ENCODE measurements at regions not wholly inside any gene's neighbourhood (a gene's known extent, or its start where the extent isn't known, plus 50 kb on each side); places are given as distances from the start of the nearest gene placed in this dataset.

DNA sequence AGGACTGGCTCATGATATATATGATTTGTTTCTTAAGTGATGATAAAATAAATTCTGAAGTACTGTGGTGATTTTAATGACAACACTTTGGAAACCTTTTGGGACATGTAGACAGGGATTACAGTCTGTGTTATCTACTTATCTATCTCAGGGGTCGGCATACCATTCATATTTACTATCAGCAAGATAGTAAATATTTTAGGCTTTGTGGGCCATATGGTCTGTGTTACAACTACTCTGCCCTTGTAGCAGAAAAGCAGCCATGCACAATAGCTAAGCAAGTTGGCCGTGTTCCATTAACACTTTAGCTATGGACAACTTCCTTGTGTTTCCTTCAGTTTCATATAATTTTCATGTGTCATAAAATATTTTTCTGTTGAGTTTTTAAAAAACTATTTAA, 97.8 kb upstream of the PRPS1L1 start:
- H3K9me3 ChIP-seq (ENCODE audit: control insufficient read depth, low read length, poor library complexity, severe bottlenecking), result no peaks in the 10 kb centered on the region
- Mint-ChIP-seq H3K27me3 (peaks cover 21% of the 10 kb centered on the region), H3K36me3 (ENCODE audit: low read depth) (no peaks in the 10 kb centered on the region), H3K4me1 (peaks cover 3% of the 10 kb centered on the region), H3K4me3 (no peak overlapping the region), H3K27ac (no peak overlapping the region)
- ATAC-seq, result no peak
- no peak for DNase-seq

DNA sequence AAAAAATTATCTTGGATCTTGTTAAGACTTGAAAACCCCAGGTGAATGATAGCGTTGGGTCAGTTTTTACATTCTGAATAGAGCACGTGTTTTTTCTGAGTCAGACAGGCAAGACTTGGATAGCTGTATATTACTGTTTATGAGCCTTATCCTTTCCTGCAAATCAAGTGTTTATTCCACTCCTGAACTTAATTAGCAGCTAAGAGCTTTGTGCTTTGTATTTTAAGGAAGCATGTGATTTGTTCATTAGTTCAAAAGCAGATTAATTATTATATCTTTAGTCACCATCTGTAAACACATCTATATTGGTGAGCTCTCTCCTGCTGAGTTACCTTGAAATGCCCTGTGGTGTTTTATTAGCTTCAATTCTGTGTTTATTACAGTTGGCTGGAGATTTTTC, 98.6 kb upstream of the PRPS1L1 start:
- no peak overlapping the region for H3K27ac Mint-ChIP-seq
- H3K4me1 Mint-ChIP-seq, result peaks cover 3% of the 10 kb centered on the region
- H3K9me3 ChIP-seq (ENCODE audit: control insufficient read depth, low read length, poor library complexity, severe bottlenecking), result no peaks in the 10 kb centered on the region
- ATAC-seq, result no peak
- H3K27me3 Mint-ChIP-seq, result peaks cover 14% of the 10 kb centered on the region
- no peaks in the 10 kb centered on the region for H3K36me3 Mint-ChIP-seq (ENCODE audit: low read depth)
- no peak overlapping the region for H3K4me3 Mint-ChIP-seq
- no peak for DNase-seq

DNA sequence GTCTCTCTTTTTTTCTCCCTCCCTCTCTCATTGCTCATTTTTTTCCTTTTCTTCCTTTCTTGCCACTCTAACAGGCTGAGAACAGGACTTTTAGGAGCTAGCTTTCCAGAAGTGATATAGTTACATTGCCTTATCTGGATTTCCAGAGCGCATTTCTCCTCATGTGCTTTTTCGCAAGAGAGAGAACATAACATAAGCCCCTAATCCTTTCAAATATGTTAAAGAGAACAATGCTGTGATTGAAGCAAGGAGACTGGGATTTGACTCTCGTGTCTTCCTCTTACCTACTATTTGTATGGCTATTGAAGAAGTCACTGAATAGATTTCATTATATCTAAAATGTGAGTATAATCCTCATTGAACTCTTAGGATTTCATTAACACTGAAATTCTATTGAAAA, 101.2 kb upstream of the PRPS1L1 start:
- Mint-ChIP-seq H3K4me1 (peaks cover 3% of the 10 kb centered on the region), H3K27me3 (peaks cover 10% of the 10 kb centered on the region), H3K4me3 (no peak overlapping the region), H3K36me3 (ENCODE audit: low read depth) (no peaks in the 10 kb centered on the region), H3K27ac (no peak overlapping the region)
- no peaks in the 10 kb centered on the region for H3K9me3 ChIP-seq (ENCODE audit: control insufficient read depth, low read length, poor library complexity, severe bottlenecking)
- DNase-seq (no peak), ATAC-seq (no peak)

DNA sequence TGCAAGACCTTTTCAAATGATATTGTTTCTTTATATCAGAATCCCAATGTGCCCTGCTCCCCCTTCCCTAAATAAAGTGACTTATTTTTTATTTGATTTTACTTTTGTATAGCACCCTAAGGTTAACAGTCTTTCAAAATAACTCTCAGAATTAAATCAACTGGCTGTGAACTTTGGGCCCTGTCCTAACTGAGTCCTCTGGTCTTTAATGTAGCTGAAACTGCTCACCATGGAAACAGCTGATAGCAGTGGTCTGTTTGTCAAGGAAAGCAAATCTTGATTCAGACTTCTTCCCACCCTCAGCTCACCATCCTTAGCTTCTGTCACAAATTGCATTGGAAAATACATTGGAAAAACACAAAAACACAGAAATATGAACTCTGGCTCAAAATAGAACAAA, 105.2 kb upstream of the PRPS1L1 start:
- Mint-ChIP-seq H3K4me3 (no peak overlapping the region), H3K27ac (no peak overlapping the region), H3K4me1 (peaks cover 3% of the 10 kb centered on the region), H3K27me3 (peaks cover 5% of the 10 kb centered on the region), H3K36me3 (ENCODE audit: low read depth) (no peaks in the 10 kb centered on the region)
- no peaks in the 10 kb centered on the region for H3K9me3 ChIP-seq (ENCODE audit: control insufficient read depth, low read length, poor library complexity, severe bottlenecking)
- DNase-seq (no peak), ATAC-seq (no peak)

DNA sequence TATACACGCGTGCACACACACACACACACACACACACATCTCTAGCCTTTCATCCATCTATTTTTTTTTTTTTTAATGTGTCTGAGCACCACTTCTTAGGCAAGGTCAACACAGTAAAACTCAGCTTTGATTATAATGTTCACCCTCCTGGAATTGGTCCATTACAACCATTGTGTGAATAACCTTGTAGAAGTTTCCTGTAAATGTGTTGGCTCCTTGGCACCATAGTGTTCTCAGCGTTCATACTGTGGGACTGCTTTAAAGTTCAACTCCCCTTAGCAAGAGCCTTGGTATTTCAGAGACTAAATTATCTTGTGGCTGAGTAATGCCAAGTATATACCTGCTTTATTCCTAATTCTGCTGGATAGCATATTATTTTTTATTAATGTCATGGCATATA, 106.3 kb upstream of the PRPS1L1 start:
- Mint-ChIP-seq H3K4me1 (no peaks in the 10 kb centered on the region), H3K4me3 (no peak overlapping the region), H3K27ac (no peak overlapping the region), H3K36me3 (ENCODE audit: low read depth) (no peaks in the 10 kb centered on the region), H3K27me3 (peaks cover 5% of the 10 kb centered on the region)
- H3K9me3 ChIP-seq (ENCODE audit: control insufficient read depth, low read length, poor library complexity, severe bottlenecking), result no peaks in the 10 kb centered on the region
- DNase-seq (no peak), ATAC-seq (no peak)

DNA sequence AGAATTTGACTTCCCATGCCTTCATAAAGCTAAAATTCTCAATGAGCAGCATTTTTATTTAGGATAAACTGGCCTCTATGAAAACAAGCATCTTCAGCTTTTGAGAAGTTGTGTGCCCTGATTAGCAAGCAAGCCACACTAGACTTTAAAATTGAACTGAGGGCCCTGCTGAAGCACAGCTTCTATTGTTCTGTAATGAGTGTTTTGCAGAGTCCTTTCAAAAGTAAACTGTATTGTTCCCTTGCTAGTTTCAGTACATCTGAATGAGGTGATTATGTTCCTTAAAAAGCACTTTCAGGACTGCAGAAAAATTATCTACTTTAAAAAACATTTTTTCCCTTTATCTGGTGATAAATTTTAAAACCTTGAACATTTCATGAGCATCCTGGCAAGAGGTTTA, 113.3 kb upstream of the PRPS1L1 start:
- Mint-ChIP-seq H3K36me3 (ENCODE audit: low read depth) (no peaks in the 10 kb centered on the region), H3K4me1 (no peaks in the 10 kb centered on the region), H3K4me3 (no peak overlapping the region), H3K27me3 (peaks cover 19% of the 10 kb centered on the region), H3K27ac (no peak overlapping the region)
- no peaks in the 10 kb centered on the region for H3K9me3 ChIP-seq (ENCODE audit: control insufficient read depth, low read length, poor library complexity, severe bottlenecking)
- DNase-seq (no peak), ATAC-seq (no peak)

DNA sequence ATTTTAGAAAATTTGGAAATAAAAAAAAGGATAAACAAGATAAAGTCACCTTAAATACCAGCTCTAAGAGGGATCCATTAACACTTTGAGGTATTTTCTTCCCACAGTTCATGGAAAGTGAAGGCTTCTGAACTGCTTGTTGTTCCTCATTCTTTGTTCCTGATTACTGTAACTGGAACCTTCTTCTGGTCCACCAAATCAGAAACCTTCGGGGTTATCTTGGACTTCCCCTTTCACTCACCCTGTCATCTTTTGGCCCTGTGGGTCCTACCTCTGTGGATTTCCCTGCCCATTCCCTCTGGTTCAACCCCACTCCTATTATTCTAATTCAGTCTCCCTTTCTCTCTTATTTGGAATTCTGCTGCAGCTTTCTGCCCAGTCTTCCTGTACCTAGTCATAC, 116.5 kb upstream of the PRPS1L1 start:
- Mint-ChIP-seq H3K4me1 (no peaks in the 10 kb centered on the region), H3K36me3 (ENCODE audit: low read depth) (no peaks in the 10 kb centered on the region), H3K4me3 (no peak overlapping the region), H3K27ac (no peak overlapping the region), H3K27me3 (peaks cover 19% of the 10 kb centered on the region)
- ATAC-seq (no peak), DNase-seq (no peak)
- H3K9me3 ChIP-seq (ENCODE audit: control insufficient read depth, low read length, poor library complexity, severe bottlenecking), result no peaks in the 10 kb centered on the region

DNA sequence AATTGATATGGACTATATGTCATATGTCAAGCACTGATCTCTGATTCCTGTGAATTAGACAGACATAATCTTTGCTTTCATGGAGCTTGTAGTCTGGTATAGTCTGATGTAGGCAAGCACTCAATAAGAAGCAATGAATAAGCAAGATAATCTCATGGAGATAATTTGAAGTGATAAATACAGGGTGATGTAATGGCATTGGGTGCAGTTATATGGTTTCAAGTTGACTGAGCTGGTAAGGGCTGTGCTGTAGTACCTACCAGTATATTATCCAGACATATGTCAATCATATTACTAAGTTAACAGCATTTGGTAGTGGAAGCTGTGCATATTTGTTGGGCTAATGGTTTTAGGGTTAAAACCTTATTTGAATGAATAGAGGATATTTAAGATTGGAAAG, 117.5 kb upstream of the PRPS1L1 start:
- Mint-ChIP-seq H3K27me3 (peaks cover 19% of the 10 kb centered on the region), H3K4me3 (no peak overlapping the region), H3K4me1 (no peaks in the 10 kb centered on the region), H3K36me3 (ENCODE audit: low read depth) (no peaks in the 10 kb centered on the region), H3K27ac (no peak overlapping the region)
- DNase-seq (no peak), ATAC-seq (no peak)
- no peaks in the 10 kb centered on the region for H3K9me3 ChIP-seq (ENCODE audit: control insufficient read depth, low read length, poor library complexity, severe bottlenecking)

DNA sequence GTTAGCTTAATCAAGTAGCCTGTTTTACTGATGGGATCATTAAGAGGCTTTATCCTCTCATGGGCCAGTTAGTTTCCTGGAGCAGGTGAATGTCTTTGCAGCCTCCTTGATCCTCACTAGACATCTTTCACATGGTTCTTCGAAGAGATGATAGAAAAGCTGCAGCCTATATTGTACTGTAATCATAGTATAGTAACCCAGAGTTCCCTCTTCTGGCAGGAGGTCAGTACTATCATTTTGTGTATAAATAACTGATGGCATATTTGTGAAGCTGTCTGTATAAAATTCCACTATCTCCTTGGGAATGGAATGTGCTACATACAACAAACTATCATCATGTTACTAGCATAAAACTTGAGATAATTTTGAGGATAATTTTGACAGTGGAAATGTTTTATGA, 123.8 kb upstream of the PRPS1L1 start:
- Mint-ChIP-seq H3K27ac (no peak overlapping the region), H3K4me1 (no peaks in the 10 kb centered on the region)

DNA sequence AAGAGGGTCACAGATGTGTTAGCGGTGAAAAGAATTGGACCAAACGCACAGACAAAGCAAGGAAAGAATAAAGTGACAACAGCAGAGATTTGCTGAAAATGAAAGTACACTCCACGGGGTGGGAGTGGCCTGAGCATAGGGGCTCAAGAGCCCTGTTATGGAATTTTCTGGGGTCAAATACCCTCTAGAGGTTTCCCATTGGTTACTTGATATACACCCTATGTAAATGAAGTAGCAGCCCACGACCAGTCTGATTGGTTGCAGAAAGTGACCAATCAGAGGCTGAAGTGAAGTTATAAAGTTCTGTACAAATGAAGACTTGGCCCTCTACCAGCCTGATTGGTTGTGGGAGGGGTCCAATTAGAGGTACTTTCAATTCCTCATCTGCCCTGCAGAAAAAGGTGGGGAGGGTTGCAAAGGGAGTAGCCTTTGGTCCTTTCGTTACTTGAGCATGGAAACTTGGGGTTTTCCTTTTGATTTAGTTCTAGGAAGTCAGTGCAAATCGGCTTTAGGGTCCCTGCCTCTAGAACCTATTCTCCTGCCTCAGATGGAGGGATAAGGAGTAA, 125.6 kb upstream of the PRPS1L1 start:
- no peaks in the 10 kb centered on the region for H3K4me1 Mint-ChIP-seq
- no peaks in the 10 kb centered on the region for H3K36me3 Mint-ChIP-seq (ENCODE audit: low read depth)
- no peak for DNase-seq
- no peak overlapping the region for H3K4me3 Mint-ChIP-seq
- no peak for ATAC-seq
- H3K27ac Mint-ChIP-seq, result no peak overlapping the region
- H3K27me3 Mint-ChIP-seq, result peaks cover 16% of the 10 kb centered on the region
- no peaks in the 10 kb centered on the region for H3K9me3 ChIP-seq (ENCODE audit: control insufficient read depth, low read length, poor library complexity, severe bottlenecking)

More for the DNA sequence above, 123.8 kb upstream of the PRPS1L1 start:
- DNase-seq (no peak), ATAC-seq (no peak)
- Mint-ChIP-seq H3K36me3 (ENCODE audit: low read depth) (no peaks in the 10 kb centered on the region), H3K27me3 (peaks cover 16% of the 10 kb centered on the region), H3K4me3 (no peak overlapping the region)
- no peaks in the 10 kb centered on the region for H3K9me3 ChIP-seq (ENCODE audit: control insufficient read depth, low read length, poor library complexity, severe bottlenecking)

DNA sequence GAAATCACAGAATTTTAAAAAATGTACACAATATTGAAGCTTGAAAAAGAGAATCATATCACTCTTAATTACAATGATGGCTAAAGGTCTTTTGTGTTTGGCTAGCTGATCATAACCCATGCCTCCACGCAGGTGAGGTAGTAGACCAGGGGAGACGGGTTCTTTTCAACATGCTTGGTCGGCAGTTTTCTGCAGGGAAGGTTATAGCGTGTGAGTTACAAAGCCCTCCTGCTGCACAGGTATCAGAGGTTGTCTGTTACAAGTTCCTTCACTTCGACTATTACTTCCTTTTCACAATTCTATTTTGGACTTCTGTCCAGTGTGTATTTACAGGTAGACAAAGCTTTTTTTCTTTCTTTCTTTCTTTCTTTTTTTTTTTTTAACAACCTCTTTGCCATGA, 127.1 kb upstream of the PRPS1L1 start:
- no peaks in the 10 kb centered on the region for H3K36me3 Mint-ChIP-seq (ENCODE audit: low read depth)
- no peak for DNase-seq

DNA sequence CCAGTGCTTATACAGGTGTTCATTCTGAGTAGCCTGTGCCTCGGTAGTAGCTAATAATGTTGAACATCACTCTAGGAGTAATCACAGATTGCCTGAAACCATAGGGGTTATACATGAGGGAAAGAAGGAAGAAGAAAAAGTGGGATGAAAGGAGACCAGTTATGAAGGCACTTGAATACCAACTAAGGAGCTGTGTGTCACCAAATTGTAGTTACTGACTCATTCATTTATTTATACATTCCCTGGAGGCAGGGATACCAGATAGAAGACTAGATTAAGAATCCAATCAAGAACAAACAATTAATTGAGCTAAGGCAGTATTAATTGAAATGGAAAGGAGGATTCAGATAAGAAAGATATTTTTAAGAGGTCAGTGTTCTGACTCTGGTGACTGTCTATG, 129.6 kb upstream of the PRPS1L1 start:
- ATAC-seq, result no peak
- Mint-ChIP-seq H3K4me3 (no peak overlapping the region), H3K4me1 (no peaks in the 10 kb centered on the region), H3K27me3 (peaks cover 20% of the 10 kb centered on the region), H3K36me3 (ENCODE audit: low read depth) (no peaks in the 10 kb centered on the region), H3K27ac (no peak overlapping the region)
- DNase-seq, result no peak
- H3K9me3 ChIP-seq (ENCODE audit: control insufficient read depth, low read length, poor library complexity, severe bottlenecking), result no peaks in the 10 kb centered on the region

More for the DNA sequence above, 127.1 kb upstream of the PRPS1L1 start:
- H3K9me3 ChIP-seq (ENCODE audit: control insufficient read depth, low read length, poor library complexity, severe bottlenecking), result no peaks in the 10 kb centered on the region
- no peaks in the 10 kb centered on the region for H3K4me1 Mint-ChIP-seq
- no peak overlapping the region for H3K4me3 Mint-ChIP-seq
- ATAC-seq, result no peak
- no peak overlapping the region for H3K27ac Mint-ChIP-seq
- peaks cover 18% of the 10 kb centered on the region for H3K27me3 Mint-ChIP-seq

DNA sequence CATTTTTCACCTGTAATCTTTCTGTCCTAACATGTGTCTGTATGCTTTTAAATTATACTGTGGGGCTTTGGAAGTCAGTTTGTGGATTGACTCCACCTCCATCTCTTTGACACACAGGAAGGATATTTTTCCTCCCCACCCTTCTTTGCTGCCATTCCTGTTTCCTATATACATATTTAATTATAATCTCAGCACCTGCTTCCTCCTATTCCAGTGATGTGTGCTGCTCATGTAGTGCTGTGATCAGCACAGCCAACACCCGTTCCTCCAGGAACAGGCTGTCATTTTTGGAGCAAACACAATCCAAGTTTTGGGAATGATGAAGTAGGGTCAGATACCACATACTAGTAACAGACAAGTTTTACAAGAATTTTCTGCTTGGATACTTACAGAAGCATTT, 135.0 kb upstream of the PRPS1L1 start:
- Mint-ChIP-seq H3K36me3 (ENCODE audit: low read depth) (no peaks in the 10 kb centered on the region), H3K27ac (no peak overlapping the region), H3K27me3 (peaks cover 4% of the 10 kb centered on the region), H3K4me3 (no peak overlapping the region), H3K4me1 (no peaks in the 10 kb centered on the region)
- H3K9me3 ChIP-seq (ENCODE audit: control insufficient read depth, low read length, poor library complexity, severe bottlenecking), result no peaks in the 10 kb centered on the region
- DNase-seq (no peak), ATAC-seq (no peak)

DNA sequence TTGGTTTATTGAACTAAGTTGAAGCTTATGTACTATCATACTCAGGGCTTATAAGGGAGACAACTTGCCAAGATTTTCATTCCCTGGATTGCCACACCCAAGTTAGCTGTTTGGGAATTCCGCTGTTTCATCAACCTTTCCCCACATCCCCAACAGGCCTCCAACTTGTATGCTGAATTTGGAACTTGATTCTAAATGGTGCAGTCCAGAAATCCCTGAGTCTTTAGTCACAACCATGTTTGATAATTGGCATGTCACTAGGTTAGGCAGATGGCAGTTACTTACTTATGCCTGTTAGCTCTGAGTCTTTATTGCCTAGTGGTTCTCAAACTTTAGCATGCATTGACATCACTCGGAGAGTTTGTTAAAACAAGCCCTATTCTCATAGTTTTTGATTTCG, 135.4 kb upstream of the PRPS1L1 start:
- peaks cover 4% of the 10 kb centered on the region for H3K27me3 Mint-ChIP-seq
- ATAC-seq (no peak), DNase-seq (no peak)
- no peaks in the 10 kb centered on the region for H3K4me1 Mint-ChIP-seq
- H3K4me3 Mint-ChIP-seq, result no peak overlapping the region
- no peaks in the 10 kb centered on the region for H3K9me3 ChIP-seq (ENCODE audit: control insufficient read depth, low read length, poor library complexity, severe bottlenecking)
- H3K27ac Mint-ChIP-seq, result no peak overlapping the region
- no peaks in the 10 kb centered on the region for H3K36me3 Mint-ChIP-seq (ENCODE audit: low read depth)

All from T-helper 17 cell (primary cell).